ENCODE measurements at regions not wholly inside any gene's neighbourhood (a gene's known extent, or its start where the extent isn't known, plus 50 kb on each side); places are given as distances from the start of the nearest gene placed in this dataset.

DNA sequence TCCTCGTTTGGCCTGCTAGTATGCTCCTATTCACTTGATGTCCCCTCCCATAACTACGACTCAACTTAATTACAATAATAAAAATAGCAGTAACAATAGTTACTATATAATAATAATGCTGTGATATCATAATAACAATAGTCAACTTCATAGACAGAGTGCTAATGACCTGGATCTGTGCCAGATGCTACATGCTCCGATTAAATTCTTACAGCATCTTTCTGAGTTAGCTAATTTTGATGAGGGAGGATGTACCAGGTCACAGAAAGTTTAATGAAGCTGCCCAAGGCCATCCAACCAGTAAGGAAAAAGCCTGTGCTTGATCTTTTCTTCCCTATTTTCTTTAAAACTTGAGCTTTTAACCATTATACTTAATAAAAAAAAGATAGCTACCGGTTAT, 413.4 kb upstream of the LRRC4C start:
- TF ChIP-seq POLR2AphosphoS5 (IDR thresholded peaks at IDR 0.05) (no peak), EP300 (IDR thresholded peaks at IDR 0.05) (no peak), POLR2A (IDR thresholded peaks at IDR 0.05) (no peak)
- TF ChIP-seq, protein P1, sequence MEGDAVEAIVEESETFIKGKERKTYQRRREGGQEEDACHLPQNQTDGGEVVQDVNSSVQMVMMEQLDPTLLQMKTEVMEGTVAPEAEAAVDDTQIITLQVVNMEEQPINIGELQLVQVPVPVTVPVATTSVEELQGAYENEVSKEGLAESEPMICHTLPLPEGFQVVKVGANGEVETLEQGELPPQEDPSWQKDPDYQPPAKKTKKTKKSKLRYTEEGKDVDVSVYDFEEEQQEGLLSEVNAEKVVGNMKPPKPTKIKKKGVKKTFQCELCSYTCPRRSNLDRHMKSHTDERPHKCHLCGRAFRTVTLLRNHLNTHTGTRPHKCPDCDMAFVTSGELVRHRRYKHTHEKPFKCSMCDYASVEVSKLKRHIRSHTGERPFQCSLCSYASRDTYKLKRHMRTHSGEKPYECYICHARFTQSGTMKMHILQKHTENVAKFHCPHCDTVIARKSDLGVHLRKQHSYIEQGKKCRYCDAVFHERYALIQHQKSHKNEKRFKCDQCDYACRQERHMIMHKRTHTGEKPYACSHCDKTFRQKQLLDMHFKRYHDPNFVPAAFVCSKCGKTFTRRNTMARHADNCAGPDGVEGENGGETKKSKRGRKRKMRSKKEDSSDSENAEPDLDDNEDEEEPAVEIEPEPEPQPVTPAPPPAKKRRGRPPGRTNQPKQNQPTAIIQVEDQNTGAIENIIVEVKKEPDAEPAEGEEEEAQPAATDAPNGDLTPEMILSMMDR (IDR thresholded peaks at IDR 0.05) = no peak

Measured in suprapubic skin (tissue), 4 donors.